Glomerular visceral epithelial cell (primary cell): ENCODE measurements at regions not wholly inside any gene's neighbourhood (a gene's known extent, or its start where the extent isn't known, plus 50 kb on each side); places are given as distances from the start of the nearest gene placed in this dataset.
A peak's percentile ranks its signal among the peaks of the same experiment; 100 is the strongest.

ENCODE experiments used
- DNase-seq: peaks from one replicate; pipeline ENCODE4 v3.0.0-alpha.2; 2016; ENCODE audit errors: extremely low spot score

DNA sequence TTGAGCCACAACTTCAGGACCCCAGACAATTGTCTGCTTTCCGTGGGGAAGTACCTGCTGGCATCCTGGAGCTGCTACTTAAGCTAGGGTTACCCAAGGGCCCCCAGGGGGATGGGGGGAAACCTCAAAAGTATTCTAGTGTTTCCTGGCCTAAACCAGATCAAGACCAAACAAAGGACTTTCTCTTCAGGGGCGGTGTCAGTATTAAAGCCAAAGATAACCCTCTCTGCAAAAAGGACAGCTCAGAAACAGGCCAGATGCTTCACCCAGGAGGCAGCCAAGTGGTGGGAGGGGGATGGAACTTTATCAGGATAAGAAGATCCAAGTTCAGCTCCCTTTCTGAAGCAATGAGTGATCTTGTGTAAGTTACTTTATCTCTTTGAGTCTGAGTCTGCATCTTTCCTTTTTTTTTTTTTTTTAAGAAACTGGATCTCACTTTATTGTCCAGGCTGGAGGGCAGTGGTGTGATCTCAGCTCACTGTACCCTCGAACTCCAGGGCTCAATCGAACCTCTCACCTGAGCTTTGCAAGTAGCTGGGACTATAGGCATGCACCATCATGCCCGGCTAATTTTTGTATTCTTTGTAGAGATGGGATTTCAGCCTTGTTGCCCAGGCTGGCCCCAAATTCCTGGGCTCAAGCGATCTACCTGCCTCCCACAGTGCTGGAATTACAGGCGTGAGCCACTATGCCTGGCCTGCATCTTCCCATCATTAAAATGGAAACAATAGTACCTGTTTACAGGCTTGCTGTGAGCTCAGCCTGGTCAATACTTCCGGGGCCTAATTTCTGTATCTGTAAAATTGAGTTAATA lies 151.8 kb upstream of the PTPRM start:
- no peak for DNase-seq

DNA sequence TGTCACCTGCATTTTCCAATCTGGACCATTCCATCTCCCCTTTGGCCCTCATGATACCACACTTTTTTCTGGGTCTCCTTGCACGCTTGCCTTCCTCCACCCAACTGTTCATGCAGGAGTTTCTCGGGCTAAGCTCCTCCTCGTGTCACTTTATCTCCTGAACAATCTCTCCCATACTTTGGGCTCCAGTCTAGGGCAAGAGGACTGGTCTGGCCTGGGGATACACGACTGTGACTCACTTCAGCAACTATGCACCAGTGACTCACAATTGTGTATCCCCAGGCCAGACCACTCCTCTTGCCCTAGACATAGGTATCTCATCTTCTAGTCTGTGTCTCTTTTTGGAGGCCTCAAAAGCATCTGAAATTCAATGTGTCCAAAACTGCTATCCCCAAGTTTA lies 149.4 kb upstream of the PTPRM start:
- DNase-seq = peak; percentile 14

DNA sequence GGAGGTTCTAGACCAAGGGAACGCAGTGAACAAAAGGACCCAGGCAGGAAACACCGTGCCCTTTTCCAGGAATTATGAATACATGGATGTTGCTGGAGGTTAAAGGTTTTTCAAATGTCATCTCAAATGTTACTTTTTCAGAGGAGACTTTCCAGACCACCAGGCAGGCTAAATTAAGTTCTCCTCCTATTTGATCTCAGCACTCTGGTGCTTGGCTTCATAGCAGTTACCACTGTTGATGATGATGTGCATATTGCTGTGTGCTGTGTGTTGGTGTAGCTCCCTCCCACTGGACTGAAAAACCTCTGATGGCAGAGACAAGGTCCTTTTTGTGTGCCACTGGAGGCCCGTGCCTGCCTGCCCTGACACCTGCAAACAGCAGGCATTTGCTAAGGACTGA lies 137.3 kb upstream of the PTPRM start:
- no peak for DNase-seq

DNA sequence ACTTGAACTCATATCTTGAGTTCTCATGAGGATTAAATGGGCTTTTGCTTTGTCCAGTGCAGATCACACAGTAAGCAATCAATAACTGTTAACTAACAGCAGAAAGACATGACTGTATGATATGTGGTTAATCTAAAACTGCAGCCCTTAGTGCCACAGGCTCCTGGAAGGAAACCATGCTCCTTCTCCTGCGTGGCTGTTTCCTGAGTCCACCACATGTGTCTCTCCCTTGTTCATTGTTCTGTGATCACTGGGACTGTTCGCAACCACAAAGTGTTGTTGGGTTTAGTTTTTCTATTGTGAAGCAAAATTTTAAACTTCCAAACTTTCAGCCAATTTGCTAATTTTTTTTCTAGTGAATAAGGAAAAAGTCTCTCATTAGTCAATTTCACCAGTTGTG lies 130.9 kb upstream of the PTPRM start:
- no peak for DNase-seq

DNA sequence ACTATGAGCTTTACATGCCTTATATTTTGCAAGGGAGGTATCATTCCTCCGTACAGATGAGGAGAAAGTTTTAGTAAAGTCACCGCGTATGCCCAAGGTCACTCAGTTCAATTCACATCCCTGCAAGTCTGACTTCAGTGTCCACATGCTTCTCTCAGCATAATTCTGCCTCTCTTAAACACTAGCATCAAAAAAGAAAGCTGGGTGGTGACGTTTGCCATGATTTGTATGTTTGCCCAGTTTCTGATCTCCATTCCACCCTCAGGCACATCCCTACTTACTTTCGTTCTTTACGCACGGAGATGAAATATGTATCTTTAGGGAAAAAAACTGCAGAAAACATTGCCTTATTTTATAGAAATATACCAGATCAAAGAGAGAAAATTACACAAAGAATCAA lies 129.2 kb upstream of the PTPRM start:
- no peak for DNase-seq

DNA sequence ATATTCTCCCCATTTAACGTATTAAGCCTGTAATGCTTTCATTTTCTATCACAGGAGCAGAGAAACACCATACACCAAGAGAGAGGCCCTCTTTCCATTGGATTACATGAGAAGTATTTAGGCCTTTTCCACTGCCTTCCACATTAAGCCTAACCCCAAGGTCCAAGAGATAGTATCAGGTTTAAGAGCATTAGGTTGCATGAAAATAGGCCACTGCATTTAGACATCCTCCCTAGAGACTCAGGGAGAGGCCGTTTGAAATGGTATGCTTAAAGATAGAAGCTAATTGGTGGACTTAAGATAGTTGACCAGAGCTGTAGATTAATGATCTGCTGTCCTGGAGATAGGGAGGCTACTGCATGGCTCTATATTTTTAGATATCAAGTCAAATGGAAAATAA lies 128.5 kb upstream of the PTPRM start:
- DNase-seq = no peak

DNA sequence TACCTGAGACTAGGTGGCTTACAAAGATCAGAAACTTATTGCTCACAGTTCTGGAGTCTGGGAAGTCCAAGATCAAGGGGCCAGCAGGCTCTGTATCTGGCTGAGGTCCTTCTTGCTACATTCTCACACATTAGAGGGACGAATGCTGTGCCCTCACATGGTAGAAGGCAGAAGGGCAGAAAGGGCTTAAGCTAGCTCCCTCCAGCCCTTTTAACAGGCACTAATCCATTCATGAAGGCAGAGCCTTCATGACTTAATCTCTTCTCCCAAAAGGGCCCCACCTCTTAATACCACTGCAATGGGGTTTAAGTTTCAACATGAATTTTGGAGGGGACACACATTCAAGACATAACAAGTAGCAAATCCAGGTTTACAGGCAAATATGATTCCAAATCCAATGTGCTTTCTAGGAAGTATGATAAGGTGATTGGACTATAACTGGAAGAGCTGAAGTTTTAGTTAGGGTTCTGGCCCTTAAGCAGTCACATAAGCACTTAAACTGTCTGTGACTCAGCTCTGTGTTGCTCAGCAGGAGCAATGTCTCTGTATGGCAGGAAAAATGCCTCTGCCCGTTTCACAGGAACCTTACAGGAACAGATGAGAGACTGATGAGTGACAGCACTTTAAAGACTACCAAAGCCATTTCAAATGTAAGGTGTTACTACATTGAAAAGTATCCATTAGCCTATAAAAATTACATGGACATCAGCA lies 119.6 kb upstream of the PTPRM start:
- no peak for DNase-seq

DNA sequence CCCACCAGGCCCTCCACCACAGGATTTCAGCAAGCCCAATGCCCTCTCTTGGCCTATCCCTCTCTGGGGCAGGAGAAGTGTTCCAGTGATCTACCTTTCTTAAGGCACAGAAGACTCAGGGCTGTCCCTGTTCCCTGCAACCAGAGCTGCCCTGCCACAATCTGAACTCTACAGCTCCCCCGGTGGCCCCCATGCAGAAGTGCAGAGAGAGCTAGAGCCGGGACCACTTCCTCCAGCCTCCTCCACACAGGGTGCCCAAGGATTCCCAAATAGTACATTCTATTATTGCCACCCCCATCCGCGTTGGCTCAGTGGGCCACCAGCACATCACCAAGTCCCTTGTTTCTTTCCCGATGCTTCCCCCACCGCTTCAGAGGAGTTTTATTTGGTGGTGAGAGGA lies 114.8 kb upstream of the PTPRM start:
- DNase-seq = peak; percentile 49

DNA sequence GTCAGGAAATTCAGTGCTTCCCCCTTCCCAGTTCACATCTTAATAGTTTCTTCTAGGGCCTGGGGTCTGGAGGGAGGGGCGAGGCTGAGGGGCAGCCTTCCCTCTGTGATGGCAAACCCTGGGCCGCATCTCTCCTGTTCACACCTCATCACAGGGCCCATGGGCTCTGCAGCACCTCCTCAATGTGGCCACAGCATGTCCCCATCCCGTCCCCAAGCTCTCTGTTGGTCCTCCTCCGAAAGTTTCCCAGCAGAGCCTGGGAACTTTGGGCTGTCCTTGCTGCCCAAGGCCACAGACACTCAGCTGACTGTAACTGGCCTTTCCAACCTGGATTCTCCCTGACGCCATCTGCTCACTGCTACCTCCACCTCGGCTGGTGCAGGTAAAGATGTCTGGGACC lies 112.7 kb upstream of the PTPRM start:
- DNase-seq = no peak

DNA sequence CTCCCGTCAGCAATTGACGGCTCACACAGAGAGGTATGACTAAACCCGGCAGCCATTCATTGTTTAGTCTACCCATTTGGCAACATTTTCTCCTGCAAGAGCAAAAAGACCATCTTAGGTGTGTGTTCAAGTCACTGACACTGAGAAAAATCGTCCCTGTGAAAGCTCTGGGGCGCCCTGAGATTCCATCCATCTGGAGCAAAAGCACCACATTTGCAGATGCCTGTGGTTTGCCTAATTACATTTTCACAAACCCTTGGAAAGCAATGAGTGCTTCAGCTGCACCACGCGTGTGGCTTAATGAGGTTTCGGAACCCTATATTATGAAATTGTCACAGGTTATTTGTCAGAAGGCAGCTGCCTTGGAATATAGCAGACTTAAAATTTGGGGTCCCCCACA lies 110.7 kb upstream of the PTPRM start:
- DNase-seq = no peak

DNA sequence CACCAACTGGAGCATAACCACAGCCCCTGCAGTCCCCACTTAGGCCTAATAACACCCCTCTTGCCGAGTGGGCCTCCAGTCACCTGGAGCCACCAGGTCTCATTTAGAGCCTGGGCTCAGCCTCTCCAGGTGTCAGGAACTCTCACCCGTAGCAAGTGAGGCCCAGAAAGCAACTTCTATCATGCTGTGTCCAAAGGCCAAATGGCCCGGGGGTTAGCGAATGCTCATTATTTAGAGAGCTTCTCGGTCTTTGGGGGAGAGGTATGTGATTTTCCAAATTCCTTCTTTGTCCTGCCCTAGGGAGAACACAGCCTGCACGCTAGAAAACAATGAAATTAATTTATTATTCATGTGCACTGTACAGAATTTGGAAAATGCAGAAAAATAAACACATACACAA lies 109.9 kb upstream of the PTPRM start:
- DNase-seq = no peak

DNA sequence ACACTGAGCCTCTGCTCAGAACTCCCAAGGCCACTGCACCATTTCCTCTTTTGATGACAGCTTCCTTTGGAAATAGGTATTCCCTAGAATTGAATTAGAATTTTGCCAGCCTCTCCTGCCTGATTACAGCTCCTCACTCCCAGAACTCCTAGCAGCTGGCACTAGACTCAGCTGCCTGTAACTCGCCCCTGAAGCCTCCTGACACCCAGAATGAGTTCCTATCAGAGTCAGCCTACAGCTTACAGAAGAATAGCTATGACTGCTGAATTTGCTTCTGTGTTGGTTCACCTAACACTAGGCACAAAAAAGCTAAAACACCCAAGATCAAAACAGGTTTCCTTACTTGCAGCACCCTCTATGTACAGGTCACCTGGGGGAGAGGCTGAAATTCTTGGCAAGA lies 108.2 kb upstream of the PTPRM start:
- no peak for DNase-seq

DNA sequence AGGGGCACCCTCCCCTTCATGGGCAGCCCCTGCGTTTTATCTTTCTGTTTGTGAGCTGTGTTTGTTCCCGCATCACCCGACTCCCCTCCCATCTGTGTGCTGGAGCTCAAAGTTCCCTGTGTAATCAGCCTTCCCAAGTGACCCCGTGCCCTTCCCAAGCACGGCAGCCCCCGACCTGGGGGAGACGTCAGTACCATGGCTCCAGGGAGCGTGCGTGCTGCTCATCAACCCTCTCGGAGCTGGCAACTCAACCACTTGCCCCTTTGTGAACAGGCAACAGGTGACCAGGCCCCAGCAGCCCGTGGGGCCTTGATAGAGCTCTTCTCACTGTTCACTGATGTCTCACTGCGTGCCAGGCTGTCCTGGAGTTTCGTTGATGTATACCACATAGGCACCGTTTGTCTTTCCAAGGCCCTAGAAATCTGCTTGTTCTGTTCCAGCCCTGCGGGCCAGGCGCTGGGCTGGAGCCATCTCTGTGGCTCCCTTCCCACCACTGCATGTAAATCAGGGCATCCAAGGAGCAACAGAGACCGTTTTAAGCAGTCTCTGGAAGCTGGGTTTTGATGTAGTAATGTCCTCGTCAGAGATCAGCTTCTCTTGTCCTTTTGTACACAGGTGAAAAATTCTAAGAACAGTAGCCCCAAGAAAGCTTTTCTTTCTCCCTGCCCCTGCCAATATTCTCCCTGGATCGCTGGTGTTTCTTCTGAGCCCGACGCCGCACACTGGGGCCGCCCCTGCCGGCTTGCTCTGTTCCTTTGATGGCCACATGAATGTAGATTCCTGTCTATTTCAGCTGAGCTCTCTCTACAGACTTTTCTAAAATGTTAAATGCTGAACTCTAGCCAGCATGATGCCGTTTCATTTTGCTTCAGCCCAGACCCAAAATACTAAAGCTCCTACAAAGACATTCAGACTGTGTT lies 107.0 kb upstream of the PTPRM start:
- DNase-seq = no peak

DNA sequence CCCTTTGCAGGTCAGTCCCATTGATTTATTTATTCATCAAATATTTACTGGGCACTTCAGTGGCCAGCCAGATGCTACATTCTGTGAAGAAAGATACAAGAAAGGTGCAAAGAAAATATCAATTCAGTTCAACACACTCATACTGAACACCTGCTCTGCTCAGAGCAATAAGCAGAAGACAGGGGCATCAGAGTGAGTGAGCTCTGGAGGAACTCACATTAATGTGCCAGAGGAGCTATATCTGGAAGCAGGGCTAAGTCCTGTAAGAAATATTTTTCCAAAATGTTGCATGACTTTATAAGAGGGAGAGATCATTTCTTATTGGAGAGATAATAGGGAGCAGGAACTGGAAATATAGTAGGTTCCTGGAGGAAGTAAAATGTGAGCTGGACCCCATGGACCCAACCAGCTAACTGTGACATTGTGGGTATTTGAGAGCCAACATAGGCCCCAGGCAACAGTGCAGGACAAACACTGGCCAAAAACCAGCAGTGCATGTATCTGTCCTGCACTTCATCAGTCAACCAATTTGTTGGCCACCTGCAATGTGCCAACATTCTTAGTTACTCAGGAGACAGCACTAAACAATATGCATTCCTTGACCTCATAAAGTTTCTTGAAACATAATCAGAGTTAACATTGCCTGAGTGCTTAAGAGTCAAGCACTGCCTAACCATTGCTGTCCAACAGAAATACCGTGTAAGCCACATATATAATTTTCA lies 102.7 kb upstream of the PTPRM start:
- no peak for DNase-seq

DNA sequence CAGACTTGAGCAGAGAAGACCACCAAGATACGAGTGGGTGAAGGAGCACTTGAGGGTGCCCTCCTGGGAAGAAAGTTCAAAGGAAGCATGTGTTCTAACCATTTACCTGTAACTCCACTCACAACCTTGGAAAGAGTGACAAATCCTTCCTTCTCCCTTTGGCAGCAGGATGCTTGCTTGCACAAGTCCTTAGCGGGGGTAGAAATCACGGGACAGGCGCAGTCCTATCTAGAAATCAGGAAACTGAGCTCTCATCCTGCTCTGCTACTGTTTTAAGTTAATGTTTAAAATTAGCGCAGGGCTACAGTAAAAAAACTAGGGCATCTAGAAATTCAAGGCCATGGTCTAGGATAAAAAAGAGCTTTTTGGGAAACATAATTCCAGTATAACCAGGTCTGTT lies 100.9 kb upstream of the PTPRM start:
- no peak for DNase-seq

DNA sequence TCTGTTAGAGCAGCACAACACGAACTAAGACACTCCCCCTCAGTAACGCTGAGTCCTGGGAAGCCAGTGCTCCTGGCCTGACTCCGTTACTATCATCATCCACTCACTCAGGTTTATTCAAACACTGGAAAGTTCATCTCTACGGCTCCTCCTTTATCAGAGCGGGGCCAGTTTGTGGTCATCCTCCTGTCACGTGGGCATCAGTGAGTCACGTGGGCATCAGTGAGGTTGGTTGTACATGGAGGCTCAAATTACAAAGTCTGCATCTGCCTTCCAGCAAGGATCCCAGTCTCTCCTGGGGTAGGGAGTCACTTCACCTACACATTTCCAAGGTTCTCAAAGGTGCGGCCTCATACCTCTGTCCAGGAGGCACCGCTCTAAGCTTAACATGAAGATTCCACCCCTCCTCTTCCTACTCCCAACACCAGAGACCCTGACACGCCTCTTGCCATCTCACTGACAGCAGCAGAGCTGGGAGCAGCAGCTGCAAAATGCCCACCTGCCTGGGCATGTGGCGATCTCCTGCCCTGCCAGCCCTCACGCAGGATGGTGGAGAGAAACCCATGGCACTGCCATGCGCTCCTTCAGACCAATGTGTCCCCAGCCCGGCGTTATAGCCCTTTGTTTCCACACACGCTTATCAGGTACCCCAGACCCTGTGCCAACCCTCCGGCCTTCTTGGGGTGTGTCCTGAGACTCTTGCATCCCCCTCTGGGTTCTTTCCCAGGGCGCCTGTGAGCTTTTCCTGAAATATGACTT lies 99.2 kb upstream of the PTPRM start:
- DNase-seq = peak; percentile 21

DNA sequence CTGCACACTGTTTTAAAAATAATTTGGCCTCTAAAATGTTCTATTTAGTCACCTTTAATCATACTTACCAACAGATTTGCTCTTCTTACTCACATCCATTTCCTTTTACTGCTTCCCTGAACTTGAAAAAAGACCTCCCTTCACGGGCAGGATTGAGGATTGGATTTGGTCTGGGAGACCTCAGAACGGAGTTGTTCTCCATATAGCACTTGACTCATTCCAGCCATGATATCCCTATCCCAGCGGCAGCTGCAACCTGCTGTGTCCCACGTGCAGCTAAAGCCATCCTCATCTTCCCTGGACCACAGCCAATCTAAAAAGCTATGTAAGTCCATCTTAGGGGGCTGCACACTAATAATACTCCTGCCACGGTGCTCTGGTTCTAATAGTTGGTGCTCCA lies 97.0 kb upstream of the PTPRM start:
- DNase-seq = no peak

DNA sequence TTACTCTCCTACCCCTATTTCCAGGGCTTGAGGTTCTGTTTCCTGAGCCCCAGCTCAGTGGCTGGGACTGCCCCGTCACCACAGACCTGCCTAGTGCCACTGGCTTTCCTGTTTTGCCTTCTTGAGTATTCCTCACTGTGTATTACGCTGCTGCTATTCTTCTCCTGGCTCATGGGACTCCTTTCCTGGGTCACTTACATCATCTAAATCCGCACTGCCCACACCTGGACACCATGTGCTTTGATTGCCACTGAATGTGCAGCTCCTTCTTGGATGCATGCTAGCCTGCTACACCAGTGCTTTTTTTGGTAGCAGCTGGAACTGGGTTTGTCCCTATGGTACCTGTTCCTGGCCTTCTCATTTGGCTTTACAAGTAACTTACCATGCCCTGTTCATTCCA lies 96.6 kb upstream of the PTPRM start:
- DNase-seq = no peak

DNA sequence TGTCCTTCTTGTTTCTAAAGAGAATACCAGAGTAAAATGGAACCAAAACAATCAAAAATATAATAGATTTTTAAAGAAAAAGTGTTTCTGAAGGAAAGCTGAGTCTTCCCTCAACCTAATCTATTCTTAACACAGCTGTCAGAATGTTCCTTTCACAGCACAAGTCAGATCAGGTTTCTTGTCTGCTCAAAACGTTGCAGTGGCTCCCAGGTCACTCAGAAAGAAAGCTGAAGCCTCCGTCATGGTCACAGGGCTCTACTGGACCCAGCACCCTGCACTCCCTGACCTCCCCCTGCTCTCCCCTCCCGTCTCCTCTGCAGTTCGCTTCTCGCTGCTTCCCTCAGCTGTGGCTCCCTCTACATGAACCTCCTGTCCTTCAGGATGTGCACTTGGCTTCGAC lies 90.7 kb upstream of the PTPRM start:
- DNase-seq = no peak

DNA sequence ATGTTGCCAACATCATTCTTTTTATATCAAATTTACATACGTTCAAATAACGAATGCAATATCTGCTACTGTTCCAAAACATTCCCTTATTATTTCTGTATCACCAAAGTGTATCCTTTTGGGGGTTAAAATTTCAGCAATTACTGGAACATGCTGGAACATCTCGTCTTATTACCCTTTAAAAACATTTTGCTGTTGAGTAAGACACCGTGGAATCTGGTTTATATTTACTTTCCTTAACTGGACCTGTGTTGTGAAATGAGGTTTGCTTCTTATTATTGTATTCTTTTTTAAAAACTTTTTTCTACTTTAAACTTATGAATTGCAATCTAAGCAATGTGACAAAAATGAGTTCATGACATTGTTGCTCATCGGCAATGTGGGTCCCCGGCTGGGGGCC lies 87.4 kb upstream of the PTPRM start:
- no peak for DNase-seq

DNA sequence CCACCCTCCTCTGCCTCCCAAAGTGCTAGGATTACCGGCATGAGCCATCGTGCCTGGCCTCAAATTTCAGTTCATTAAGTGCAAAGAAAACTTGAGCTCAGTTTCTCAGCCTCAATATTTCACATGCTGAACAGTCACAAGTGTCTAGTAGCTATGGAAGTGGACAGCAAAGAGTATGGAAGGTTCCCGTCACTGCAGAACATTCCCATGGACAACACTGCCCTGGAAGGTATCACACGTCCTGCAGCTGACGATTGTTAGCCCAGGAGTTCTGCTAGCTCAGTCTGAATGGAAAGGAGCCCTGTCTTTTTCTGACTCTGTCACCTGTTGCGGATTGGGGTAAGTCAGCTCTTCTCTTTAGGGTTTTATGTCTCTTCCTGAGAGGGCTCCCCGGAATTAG lies 86.2 kb upstream of the PTPRM start:
- no peak for DNase-seq
